Naive thymus-derived CD8-positive, alpha-beta T cell (primary cell): ENCODE measurements at regions not wholly inside any gene's neighbourhood (a gene's known extent, or its start where the extent isn't known, plus 50 kb on each side); places are given as distances from the start of the nearest gene placed in this dataset.
"Not testable (repeated sequence)": the region's sequence is repeated elsewhere in the genome, so short reads cannot be mapped to it uniquely, and the experiment has no call there.

Experiments
- ATAC-seq, 2 donors: fragments of 150-1000 bp; cut with Tn5 transposase in 1 of 2; sonication (Bioruptor Pico), chemical (Tn5 transposase) in 1 of 2; 1 replicate in 1 of 2; 2 replicates in 1 of 2; pipeline ENCODE4 v1.10.0; 2021; ENCODE audit warnings: mild to moderate bottlenecking in 2 of 2, moderate library complexity in 2 of 2
- POLR2A ChIA-PET: fragments of 350-600 bp; sonication (Branson Sonifier 250); formaldehyde crosslinking; loops from one replicate; lab custom pipeline; 2021; ENCODE audit warnings: antibody characterized with exemption; lab: Charles Lee
- DNase-seq, 10 donors: peaks; one replicate each; pipeline versions ENCODE4 v3.0.0 to v3.0.0-alpha.2; 2020 to 2022
- H3K27ac Mint-ChIP-seq, 10 donors: one replicate each; pipeline ENCODE4 v1.8.0; 2020 to 2022; ENCODE audit warnings: mild to moderate bottlenecking in 10 of 10, mixed read lengths in 10 of 10, moderate library complexity in 4 of 10, inconsistent platforms in 1 of 10
- H3K27me3 Mint-ChIP-seq, 5 donors: one replicate each; pipeline ENCODE4 v1.8.0; 2021 to 2022; ENCODE audit warnings: mixed read lengths in 5 of 5
- H3K36me3 Mint-ChIP-seq, 3 donors: one replicate each; pipeline ENCODE4 v1.8.0; 2020 to 2022; ENCODE audit warnings: mixed read lengths in 3 of 3, mild to moderate bottlenecking in 2 of 3, inconsistent platforms in 1 of 3
- H3K4me1 Mint-ChIP-seq, 4 donors: one replicate each; pipeline ENCODE4 v1.8.0; 2021 to 2022; ENCODE audit warnings: mixed read lengths in 4 of 4
- H3K4me3 Mint-ChIP-seq, 10 donors: one replicate each; pipeline ENCODE4 v1.8.0; 2020 to 2022; ENCODE audit warnings: mild to moderate bottlenecking in 10 of 10, mixed read lengths in 10 of 10, moderate library complexity in 6 of 10, inconsistent platforms in 1 of 10
- H3K9me3 Mint-ChIP-seq, 9 donors: one replicate each; pipeline ENCODE4 v1.8.0; 2020 to 2022; ENCODE audit warnings: mixed read lengths in 9 of 9, mild to moderate bottlenecking in 3 of 9, inconsistent platforms in 1 of 9, moderate library complexity in 1 of 9

GRCh38 chr4:82301390-82301789 lies 72.4 kb downstream of the HNRNPD start:
- DNase-seq, ATAC-seq, POLR2A ChIA-PET, H3K27ac Mint-ChIP-seq, H3K27me3 Mint-ChIP-seq, H3K4me3 Mint-ChIP-seq, H3K4me1 Mint-ChIP-seq, H3K36me3 Mint-ChIP-seq: not testable (repeated sequence)
- peaks cover 0 to 13% (median 3%) of the 10 kb centered on the region in 9 donors for H3K9me3 Mint-ChIP-seq

- Mint-ChIP-seq H3K27me3 (no peaks in the 10 kb centered on the region), H3K36me3 (no peaks in the 10 kb centered on the region), H3K9me3 (no peaks in the 10 kb centered on the region), H3K27ac (peak overlapping the region in 1 of 10 donors; percentile 23), H3K4me3 (peak overlapping the region in 7 of 10 donors; percentile 0 to 61 (median 31)), H3K4me1 (peaks cover 2 to 29% (median 19%) of the 10 kb centered on the region in 4 donors)
- POLR2A ChIA-PET: no interaction called here
- ATAC-seq (peak; percentile 93 to 94), DNase-seq (peak in 6 of 10 donors; percentile 12 to 58 (median 46))
Observed at GRCh38 chr4:82293304-82293703, 80.5 kb downstream of the HNRNPD start.

- ATAC-seq: no peak
- no peaks in the 10 kb centered on the region for H3K9me3 Mint-ChIP-seq
- no peak overlapping the region for H3K27ac Mint-ChIP-seq
- POLR2A ChIA-PET: no interaction called here
- H3K27me3 Mint-ChIP-seq: no peaks in the 10 kb centered on the region
- H3K4me1 Mint-ChIP-seq: peaks cover 12 to 32% (median 23%) of the 10 kb centered on the region in 4 donors
- DNase-seq: no peak
- no peak overlapping the region for H3K4me3 Mint-ChIP-seq
- H3K36me3 Mint-ChIP-seq: no peaks in the 10 kb centered on the region
Observed at GRCh38 chr4:82287720-82288119, 86.1 kb downstream of the HNRNPD start.

- Mint-ChIP-seq H3K4me1 (peaks cover 12 to 17% (median 15%) of the 10 kb centered on the region in 4 donors), H3K27me3 (no peaks in the 10 kb centered on the region), H3K27ac (peak overlapping the region; percentile 19 to 94 (median 88)), H3K4me3 (peak overlapping the region; percentile 80 to 92 (median 88)), H3K36me3 (no peaks in the 10 kb centered on the region), H3K9me3 (no peaks in the 10 kb centered on the region)
- DNase-seq (peak; percentile 99 to 100 (median 99)), ATAC-seq (peak; percentile 92)
- POLR2A ChIA-PET: interaction anchor here (0.6 to 1.8 kb wide), 7 partner anchors 28 to 813 kb away, joined by 3 to 31 read pairs (median 6); partner anchors contain the start of genes COPS4, ENOPH1, HNRNPD and HNRNPDL
Observed at GRCh38 chr4:82284858-82285805, 88.7 kb downstream of the HNRNPD start.

GRCh38 chr4:82284475-82284857 lies 89.3 kb downstream of the HNRNPD start:
- peaks cover 0 to 1% (median 0%) of the 10 kb centered on the region in 3 donors for H3K36me3 Mint-ChIP-seq
- no peaks in the 10 kb centered on the region for H3K9me3 Mint-ChIP-seq
- ATAC-seq (peak in 1 of 2 donors; percentile 5), DNase-seq (peak in 2 of 10 donors; percentile 9 to 19)
- peaks cover 12 to 17% (median 15%) of the 10 kb centered on the region in 4 donors for H3K4me1 Mint-ChIP-seq
- peak overlapping the region; percentile 80 to 92 (median 88) for H3K4me3 Mint-ChIP-seq
- H3K27ac Mint-ChIP-seq: peak overlapping the region; percentile 19 to 94 (median 88)
- POLR2A ChIA-PET: interaction anchor here (0.8 to 1.8 kb wide), 4 partner anchors 16 to 813 kb away, joined by 3 to 31 read pairs (median 8); partner anchors contain the start of genes ENOPH1, HNRNPD, HNRNPDL and RASGEF1B
- no peaks in the 10 kb centered on the region for H3K27me3 Mint-ChIP-seq

- peaks cover 0 to 3% (median 0%) of the 10 kb centered on the region in 3 donors for H3K36me3 Mint-ChIP-seq
- POLR2A ChIA-PET: interaction anchor here (1.0 to 1.8 kb wide), 2 partner anchors 91 to 146 kb away, joined by 4 read pairs; partner anchors contain the start of gene HNRNPD
- no peak for DNase-seq
- peak overlapping the region in 3 of 10 donors; percentile 11 to 26 (median 11) for H3K4me3 Mint-ChIP-seq
- H3K27ac Mint-ChIP-seq: peak overlapping the region in 2 of 10 donors; percentile 11 to 54
- peaks cover 12 to 17% (median 15%) of the 10 kb centered on the region in 4 donors for H3K4me1 Mint-ChIP-seq
- no peaks in the 10 kb centered on the region for H3K27me3 Mint-ChIP-seq
- no peaks in the 10 kb centered on the region for H3K9me3 Mint-ChIP-seq
- ATAC-seq: no peak
Observed at GRCh38 chr4:82282875-82283274, 90.9 kb downstream of the HNRNPD start.

- H3K27ac Mint-ChIP-seq, H3K9me3 Mint-ChIP-seq, POLR2A ChIA-PET, ATAC-seq, DNase-seq, H3K36me3 Mint-ChIP-seq, H3K27me3 Mint-ChIP-seq, H3K4me3 Mint-ChIP-seq: not testable (repeated sequence)
- H3K4me1 Mint-ChIP-seq: peaks cover 5 to 24% (median 7%) of the 10 kb centered on the region in 4 donors
Observed at GRCh38 chr4:82279550-82279949, 94.2 kb downstream of the HNRNPD start.

- POLR2A ChIA-PET: interaction anchor here (1.1 kb wide), 1 partner anchor 805 kb away, joined by 3 read pairs; the partner anchor contains the start of gene RASGEF1B
Observed at GRCh38 chr4:82276332-82276640, 97.5 kb downstream of the HNRNPD start.

GRCh38 chr4:82275431-82276331 lies 98.1 kb downstream of the HNRNPD start:
- ATAC-seq (peak; percentile 32 to 53), DNase-seq (peak in 1 of 10 donors; percentile 63)
- H3K4me1 Mint-ChIP-seq: peaks cover 5 to 46% (median 7%) of the 10 kb centered on the region in 4 donors
- POLR2A ChIA-PET: no interaction called here
- peak overlapping the region in 1 of 10 donors; percentile 20 for H3K27ac Mint-ChIP-seq
- peaks cover 0 to 3% (median 0%) of the 10 kb centered on the region in 3 donors for H3K36me3 Mint-ChIP-seq
- H3K4me3 Mint-ChIP-seq: no peak overlapping the region
- peaks cover 0 to 5% (median 0%) of the 10 kb centered on the region in 5 donors for H3K27me3 Mint-ChIP-seq
- no peaks in the 10 kb centered on the region for H3K9me3 Mint-ChIP-seq

More at GRCh38 chr4:82276332-82276640, 97.5 kb downstream of the HNRNPD start:
- Mint-ChIP-seq H3K27me3 (peaks cover 0 to 5% (median 0%) of the 10 kb centered on the region in 5 donors), H3K4me1 (peaks cover 5 to 44% (median 7%) of the 10 kb centered on the region in 4 donors), H3K9me3 (no peaks in the 10 kb centered on the region), H3K27ac (no peak overlapping the region), H3K4me3 (no peak overlapping the region), H3K36me3 (peaks cover 0 to 3% (median 0%) of the 10 kb centered on the region in 3 donors)
- DNase-seq: no peak
- no peak for ATAC-seq

- H3K4me3 Mint-ChIP-seq, ATAC-seq, H3K9me3 Mint-ChIP-seq, DNase-seq, POLR2A ChIA-PET, H3K36me3 Mint-ChIP-seq, H3K27me3 Mint-ChIP-seq: not testable (repeated sequence)
- Mint-ChIP-seq H3K27ac (peak overlapping the region in 1 of 10 donors; percentile 6), H3K4me1 (peaks cover 5 to 46% (median 7%) of the 10 kb centered on the region in 4 donors)
Observed at GRCh38 chr4:82274700-82275099, 99.1 kb downstream of the HNRNPD start.

GRCh38 chr4:82272523-82272922 lies 101.3 kb downstream of the HNRNPD start:
- H3K36me3 Mint-ChIP-seq, H3K4me3 Mint-ChIP-seq, H3K9me3 Mint-ChIP-seq, H3K27ac Mint-ChIP-seq, DNase-seq, ATAC-seq, H3K27me3 Mint-ChIP-seq, POLR2A ChIA-PET: not testable (repeated sequence)
- H3K4me1 Mint-ChIP-seq: peaks cover 13 to 57% (median 18%) of the 10 kb centered on the region in 4 donors

- ATAC-seq, H3K4me3 Mint-ChIP-seq, H3K9me3 Mint-ChIP-seq, H3K27me3 Mint-ChIP-seq, H3K27ac Mint-ChIP-seq, DNase-seq, H3K36me3 Mint-ChIP-seq, POLR2A ChIA-PET: not testable (repeated sequence)
- H3K4me1 Mint-ChIP-seq: peaks cover 14 to 60% (median 21%) of the 10 kb centered on the region in 4 donors
Observed at GRCh38 chr4:82271915-82272480, 101.8 kb downstream of the HNRNPD start.
